MM.1S (cell line): ENCODE measurements at regions not wholly inside any gene's neighbourhood (a gene's known extent, or its start where the extent isn't known, plus 50 kb on each side); places are given as distances from the start of the nearest gene placed in this dataset.

Experiments used
- DNase-seq: peaks from one replicate; pipeline ENCODE4 v3.0.0-alpha.2; 2015
- H2AFZ ChIP-seq: fragments of 300-600 bp; sonication (generic); 2 replicates; pipeline ENCODE4 v1.6.0; 2016; ENCODE audit warnings: antibody characterized with exemption, low read length
- H3F3A ChIP-seq: fragments of 300-600 bp; sonication (generic); 2 replicates; pipeline ENCODE4 v1.6.1; 2016; ENCODE audit warnings: mild to moderate bottlenecking, antibody characterized with exemption, low read length, moderate library complexity, mixed read lengths; ENCODE audit not compliant: insufficient read depth
- H3K27ac ChIP-seq: fragments of 300-600 bp; sonication (generic); 2 replicates; pipeline ENCODE4 v1.5.1; 2016; ENCODE audit warnings: mild to moderate bottlenecking, low read length
- H3K27me3 ChIP-seq: fragments of 300-600 bp; sonication (generic); replicated peaks from 2 replicates; pipeline ENCODE4 v1.6.0; 2016; ENCODE audit warnings: low read length; ENCODE audit not compliant: insufficient read depth
- H3K36me3 ChIP-seq: fragments of 300-600 bp; sonication (generic); replicated peaks from 2 replicates; pipeline ENCODE4 v1.6.1; 2016; ENCODE audit warnings: mild to moderate bottlenecking, low read length, mixed read lengths; ENCODE audit not compliant: insufficient read depth
- H3K4me1 ChIP-seq: fragments of 300-600 bp; sonication (generic); 2 replicates; pipeline ENCODE4 v1.6.1; 2016; ENCODE audit warnings: low read length, mixed read lengths
- H3K4me2 ChIP-seq: fragments of 300-600 bp; sonication (generic); 2 replicates; pipeline ENCODE4 v1.6.0; 2016; ENCODE audit warnings: low read depth, low read length
- H3K4me3 ChIP-seq: fragments of 300-600 bp; sonication (generic); 2 replicates; pipeline ENCODE4 v1.5.1; 2016; ENCODE audit warnings: low read length, mixed read lengths
- H3K79me2 ChIP-seq: fragments of 300-600 bp; sonication (generic); 2 replicates; pipeline ENCODE4 v1.6.1; 2016; ENCODE audit warnings: mixed run types, low read length, mixed read lengths
- H3K9ac ChIP-seq: fragments of 300-600 bp; sonication (generic); 2 replicates; pipeline ENCODE4 v1.6.1; 2016; ENCODE audit warnings: low read length, mixed read lengths
- H3K9me2 ChIP-seq: fragments of 300-600 bp; sonication (generic); replicated peaks from 2 replicates; pipeline ENCODE4 v1.6.1; 2016; ENCODE audit warnings: mild to moderate bottlenecking, low read length, mixed read lengths; ENCODE audit not compliant: insufficient read depth
- H3K9me3 ChIP-seq: fragments of 300-600 bp; sonication (generic); replicated peaks from 2 replicates; pipeline ENCODE4 v1.6.1; 2016; ENCODE audit warnings: mild to moderate bottlenecking, low read length, mixed read lengths; ENCODE audit not compliant: insufficient read depth
- H4K20me1 ChIP-seq: fragments of 300-600 bp; sonication (generic); 2 replicates; pipeline ENCODE4 v1.6.1; 2016; ENCODE audit warnings: mild to moderate bottlenecking, low read length, moderate library complexity, mixed read lengths; ENCODE audit not compliant: insufficient read depth
- CTCF ChIP-seq: fragments of 300-600 bp; sonication (generic); IDR thresholded peaks from 2 replicates; pipeline ENCODE4 v1.5.1; 2016; ENCODE audit warnings: antibody characterized with exemption, low read length, mixed read lengths
- EZH2 ChIP-seq: fragments of 300-600 bp; sonication (generic); optimal IDR thresholded peaks from 2 replicates; pipeline ENCODE3; 2017; ENCODE audit warnings: low read depth, mild to moderate bottlenecking, antibody characterized with exemption, low read length, mixed read lengths
- EZH2phosphoT487 ChIP-seq: fragments of 300-600 bp; sonication (generic); IDR thresholded peaks from 2 replicates; pipeline ENCODE4 v1.6.1; 2018; ENCODE audit warnings: antibody characterized with exemption, low read length

DNA sequence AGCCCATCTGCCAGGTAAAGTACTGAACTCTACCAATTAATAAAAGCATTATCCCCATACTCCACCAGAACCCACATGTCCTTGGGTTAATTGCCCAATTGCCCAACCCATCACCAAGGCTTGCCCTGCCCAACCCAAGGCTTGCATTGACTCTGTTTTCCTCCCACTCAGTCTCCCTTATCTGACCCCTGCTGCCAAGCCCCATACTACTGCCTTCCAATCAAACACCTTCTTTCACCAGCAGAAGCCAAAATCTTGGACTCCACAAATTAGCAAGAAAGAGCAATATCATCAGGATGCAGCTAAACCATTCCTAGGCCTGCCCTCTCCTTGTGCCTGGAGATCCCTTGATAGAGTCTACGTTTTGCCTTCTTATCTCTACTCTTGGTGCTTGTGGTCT, 602.9 kb downstream of the NTRK3 start:
- Histone ChIP-seq H3F3A (no peaks in the 10 kb centered on the region), H3K9me3 (no peaks in the 10 kb centered on the region), H3K79me2 (no peaks in the 10 kb centered on the region), H2AFZ (no peak overlapping the region), H3K9me2 (no peaks in the 10 kb centered on the region), H3K4me1 (no peaks in the 10 kb centered on the region), H3K4me3 (no peak overlapping the region), H3K4me2 (no peak overlapping the region), H3K27me3 (no peaks in the 10 kb centered on the region), H3K27ac (no peak overlapping the region), H3K36me3 (no peaks in the 10 kb centered on the region), H4K20me1 (no peaks in the 10 kb centered on the region), H3K9ac (no peak overlapping the region)
- TF ChIP-seq EZH2phosphoT487, result no peak
- TF ChIP-seq EZH2, result no peak
- no peak for TF ChIP-seq CTCF
- no peak for DNase-seq

GRCh38 chr15:87649175-87649574, 607.4 kb downstream of the NTRK3 start:
- no peaks in the 10 kb centered on the region for H3K36me3 ChIP-seq
- no peak overlapping the region for H3K4me3 ChIP-seq
- H3K4me1 ChIP-seq, result no peaks in the 10 kb centered on the region
- no peak overlapping the region for H3K9ac ChIP-seq
- H3K4me2 ChIP-seq, result no peak overlapping the region
- no peaks in the 10 kb centered on the region for H3K9me2 ChIP-seq
- H3K27ac ChIP-seq, result no peak overlapping the region
- H3F3A ChIP-seq, result no peaks in the 10 kb centered on the region
- H3K9me3 ChIP-seq, result no peaks in the 10 kb centered on the region
- no peaks in the 10 kb centered on the region for H3K27me3 ChIP-seq
- TF ChIP-seq CTCF, result no peak
- TF ChIP-seq EZH2, result no peak
- no peak for TF ChIP-seq EZH2phosphoT487
- H3K79me2 ChIP-seq, result no peaks in the 10 kb centered on the region
- no peaks in the 10 kb centered on the region for H4K20me1 ChIP-seq
- DNase-seq, result no peak
- no peak overlapping the region for H2AFZ ChIP-seq

GRCh38 chr15:87648278-87648677, 608.3 kb downstream of the NTRK3 start:
- Histone ChIP-seq H4K20me1 (no peaks in the 10 kb centered on the region), H3K4me3 (no peak overlapping the region), H3K4me1 (no peaks in the 10 kb centered on the region), H3K79me2 (no peaks in the 10 kb centered on the region), H3K9me2 (no peaks in the 10 kb centered on the region), H3K27ac (no peak overlapping the region), H3K36me3 (no peaks in the 10 kb centered on the region), H3K27me3 (no peaks in the 10 kb centered on the region), H3K9me3 (no peaks in the 10 kb centered on the region), H3K4me2 (no peak overlapping the region), H2AFZ (no peak overlapping the region), H3F3A (no peaks in the 10 kb centered on the region), H3K9ac (no peak overlapping the region)
- TF ChIP-seq EZH2phosphoT487, result no peak
- no peak for TF ChIP-seq EZH2
- TF ChIP-seq CTCF, result no peak
- DNase-seq, result no peak
